ENCODE measurements at regions not wholly inside any gene's neighbourhood (a gene's known extent, or its start where the extent isn't known, plus 50 kb on each side); places are given as distances from the start of the nearest gene placed in this dataset.

GRCh38 chr3:181279239-181279565, 289.7 kb upstream of the DNAJC19 start:
- Histone ChIP-seq H3K79me2 (ENCODE audit: insufficient read depth, low read depth) (no peaks in the 10 kb centered on the region), H2AFZ (ENCODE audit: low read depth) (no peak overlapping the region), H4K20me1 (ENCODE audit: insufficient read depth) (no peaks in the 10 kb centered on the region), H3K9ac (no peak overlapping the region), H3K4me2 (no peak overlapping the region), H3K4me3 (IDR thresholded peaks at IDR 0.05; ENCODE audit: insufficient read depth, low read depth, low read length) (no peak overlapping the region), H3K27ac (no peak overlapping the region), H3K27me3 (ENCODE audit: insufficient read depth, low read depth) (no peaks in the 10 kb centered on the region), H3K36me3 (ENCODE audit: insufficient read depth) (no peaks in the 10 kb centered on the region), H3K4me1 (ENCODE audit: low read depth, poor library complexity, severe bottlenecking) (no peaks in the 10 kb centered on the region)
- no peak for TF ChIP-seq CTCF (conservative IDR thresholded peaks at IDR 0.05; ENCODE audit: low read depth, low read length)

GRCh38 chr3:181278468-181279238, 289.1 kb upstream of the DNAJC19 start:
- Histone ChIP-seq H3K79me2 (ENCODE audit: insufficient read depth, low read depth) (no peaks in the 10 kb centered on the region), H3K36me3 (ENCODE audit: insufficient read depth) (no peaks in the 10 kb centered on the region), H3K27ac (no peak overlapping the region), H3K4me2 (no peak overlapping the region), H3K4me3 (IDR thresholded peaks at IDR 0.05; ENCODE audit: insufficient read depth, low read depth, low read length) (no peak overlapping the region), H3K4me1 (ENCODE audit: low read depth, poor library complexity, severe bottlenecking) (no peaks in the 10 kb centered on the region), H4K20me1 (ENCODE audit: insufficient read depth) (no peaks in the 10 kb centered on the region), H3K27me3 (ENCODE audit: insufficient read depth, low read depth) (no peaks in the 10 kb centered on the region), H3K9ac (no peak overlapping the region), H2AFZ (ENCODE audit: low read depth) (no peak overlapping the region)
- no peak for TF ChIP-seq CTCF (conservative IDR thresholded peaks at IDR 0.05; ENCODE audit: low read depth, low read length)

GRCh38 chr3:181276358-181276896, 286.9 kb upstream of the DNAJC19 start:
- Histone ChIP-seq H3K27me3 (ENCODE audit: insufficient read depth, low read depth) (no peaks in the 10 kb centered on the region), H2AFZ (ENCODE audit: low read depth) (no peak overlapping the region), H3K4me3 (IDR thresholded peaks at IDR 0.05; ENCODE audit: insufficient read depth, low read depth, low read length) (no peak overlapping the region)

GRCh38 chr3:181274025-181274424, 284.5 kb upstream of the DNAJC19 start:
- no peak overlapping the region for H2AFZ ChIP-seq (ENCODE audit: low read depth)
- no peak for TF ChIP-seq CTCF (conservative IDR thresholded peaks at IDR 0.05; ENCODE audit: low read depth, low read length)
- H3K36me3 ChIP-seq (ENCODE audit: insufficient read depth): no peaks in the 10 kb centered on the region
- H3K4me3 ChIP-seq (IDR thresholded peaks at IDR 0.05; ENCODE audit: insufficient read depth, low read depth, low read length): no peak overlapping the region
- H3K27ac ChIP-seq: no peak overlapping the region
- H3K4me2 ChIP-seq: no peak overlapping the region
- no peak overlapping the region for H3K9ac ChIP-seq
- no peaks in the 10 kb centered on the region for H4K20me1 ChIP-seq (ENCODE audit: insufficient read depth)
- no peaks in the 10 kb centered on the region for H3K4me1 ChIP-seq (ENCODE audit: low read depth, poor library complexity, severe bottlenecking)
- H3K27me3 ChIP-seq (ENCODE audit: insufficient read depth, low read depth): no peaks in the 10 kb centered on the region
- no peaks in the 10 kb centered on the region for H3K79me2 ChIP-seq (ENCODE audit: insufficient read depth, low read depth)

More at GRCh38 chr3:181276358-181276896, 286.9 kb upstream of the DNAJC19 start:
- no peak overlapping the region for H3K27ac ChIP-seq
- no peaks in the 10 kb centered on the region for H3K4me1 ChIP-seq (ENCODE audit: low read depth, poor library complexity, severe bottlenecking)
- TF ChIP-seq CTCF (conservative IDR thresholded peaks at IDR 0.05; ENCODE audit: low read depth, low read length): no peak
- no peaks in the 10 kb centered on the region for H4K20me1 ChIP-seq (ENCODE audit: insufficient read depth)
- no peak overlapping the region for H3K4me2 ChIP-seq
- H3K79me2 ChIP-seq (ENCODE audit: insufficient read depth, low read depth): no peaks in the 10 kb centered on the region
- H3K9ac ChIP-seq: no peak overlapping the region
- no peaks in the 10 kb centered on the region for H3K36me3 ChIP-seq (ENCODE audit: insufficient read depth)
